ENCODE measurements at regions not wholly inside any gene's neighbourhood (a gene's known extent, or its start where the extent isn't known, plus 50 kb on each side); places are given as distances from the start of the nearest gene placed in this dataset.

DNA sequence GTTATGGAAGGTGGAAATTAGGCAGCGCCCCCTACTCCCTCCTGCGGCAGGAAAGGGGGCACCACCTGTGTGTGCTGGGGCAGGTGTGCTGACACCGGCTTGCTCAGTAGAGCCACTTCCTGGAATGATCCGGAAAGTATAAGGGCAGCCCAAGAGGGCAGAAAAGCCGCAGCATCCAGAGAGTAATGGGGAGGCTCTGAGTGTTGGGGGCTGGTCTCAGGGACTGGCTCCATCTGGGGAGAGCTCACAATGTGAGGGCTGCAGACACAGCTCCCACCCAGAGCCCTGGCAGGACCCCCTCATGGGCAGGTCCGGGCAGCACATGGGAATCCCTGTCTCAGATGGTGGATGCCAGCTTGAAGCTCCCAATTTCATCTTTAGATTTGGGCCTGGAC is 187.6 kb upstream of the C14orf180 start:
- Histone ChIP-seq H3K4me2 (ENCODE audit: low read length) (no peak overlapping the region), H3K9me3 (ENCODE audit: control insufficient read depth in 1 of 2, insufficient read depth in 1 of 2, low read depth in 1 of 2, low read length in 2 of 2) (no peaks in the 10 kb centered on the region), H4K20me1 (ENCODE audit: insufficient read depth) (no peaks in the 10 kb centered on the region), H3K4me1 (ENCODE audit: control insufficient read depth in 1 of 2, insufficient read depth in 2 of 2, low read length in 2 of 2) (no peaks in the 10 kb centered on the region), H2AFZ (ENCODE audit: low read depth, low read length, poor library complexity, severe bottlenecking) (no peak overlapping the region), H3K4me3 (replicated peaks in 1 of 2; ENCODE audit: low read depth in 1 of 2, low read length in 2 of 2) (no peak overlapping the region), H3K27ac (ENCODE audit: low read depth, low read length) (no peak overlapping the region), H3K79me2 (ENCODE audit: insufficient read depth, low read length) (no peaks in the 10 kb centered on the region), H3K36me3 (ENCODE audit: control insufficient read depth in 1 of 2, insufficient read depth in 2 of 2, low read length in 2 of 2) (no peaks in the 10 kb centered on the region), H3K9ac (ENCODE audit: low read length) (no peak overlapping the region), H3K9me2 (ENCODE audit: insufficient read depth) (no peaks in the 10 kb centered on the region), H3K27me3 (ENCODE audit: insufficient read depth, low read length) (peaks cover 5% of the 10 kb centered on the region; the same call in 1 of the 2 replicates)
- ChIA-PET RAD21 (ENCODE audit: low non-redundant PET in 1 of 2, low total read pairs in 2 of 2, uncharacterized antibody in 2 of 2, unreplicated experiment in 2 of 2) (no interaction called here), CTCF (no interaction called here), POLR2A (no interaction called here)
- intact Hi-C loops (cut with micrococcal nuclease) = no loop called here
- DNase-seq (ENCODE audit: low read depth, low spot score) (no peak), ATAC-seq (no peak)
- TF ChIP-seq SP1 (IDR thresholded peaks at IDR 0.05; ENCODE audit: low read depth) (no peak), CBX3 (IDR thresholded peaks at IDR 0.05; ENCODE audit: low read depth) (no peak), SIN3A (IDR thresholded peaks at IDR 0.05; ENCODE audit: low read depth) (no peak), FOSL1 (IDR thresholded peaks at IDR 0.05; ENCODE audit: low read depth) (no peak), SRF (IDR thresholded peaks at IDR 0.05; ENCODE audit: low read depth) (no peak), YY1 (IDR thresholded peaks at IDR 0.05; ENCODE audit: extremely low read depth, insufficient replicate concordance, low read depth, low read length) (no peak), POLR2A (IDR thresholded peaks at IDR 0.05; ENCODE audit: borderline replicate concordance, extremely low read depth, insufficient read depth, insufficient read length) (no peak), RAD21 (IDR thresholded peaks at IDR 0.05; ENCODE audit: low read depth) (no peak), POLR2AphosphoS5 (IDR thresholded peaks at IDR 0.05; ENCODE audit: low read depth, low read length) (no peak), ELF1 (IDR thresholded peaks at IDR 0.05; ENCODE audit: borderline replicate concordance, low read depth) (no peak), ZNF274 (IDR thresholded peaks at IDR 0.05; ENCODE audit: low read depth, low read length) (no peak), EZH2 (IDR thresholded peaks at IDR 0.05) (no peak), TCF7L2 (IDR thresholded peaks at IDR 0.05; ENCODE audit: borderline replicate concordance, extremely low read depth, insufficient read depth, insufficient read length) (no peak), JUND (IDR thresholded peaks at IDR 0.05) (no peak), ZFX (IDR thresholded peaks at IDR 0.05) (no peak)
- TF ChIP-seq, protein P1, sequence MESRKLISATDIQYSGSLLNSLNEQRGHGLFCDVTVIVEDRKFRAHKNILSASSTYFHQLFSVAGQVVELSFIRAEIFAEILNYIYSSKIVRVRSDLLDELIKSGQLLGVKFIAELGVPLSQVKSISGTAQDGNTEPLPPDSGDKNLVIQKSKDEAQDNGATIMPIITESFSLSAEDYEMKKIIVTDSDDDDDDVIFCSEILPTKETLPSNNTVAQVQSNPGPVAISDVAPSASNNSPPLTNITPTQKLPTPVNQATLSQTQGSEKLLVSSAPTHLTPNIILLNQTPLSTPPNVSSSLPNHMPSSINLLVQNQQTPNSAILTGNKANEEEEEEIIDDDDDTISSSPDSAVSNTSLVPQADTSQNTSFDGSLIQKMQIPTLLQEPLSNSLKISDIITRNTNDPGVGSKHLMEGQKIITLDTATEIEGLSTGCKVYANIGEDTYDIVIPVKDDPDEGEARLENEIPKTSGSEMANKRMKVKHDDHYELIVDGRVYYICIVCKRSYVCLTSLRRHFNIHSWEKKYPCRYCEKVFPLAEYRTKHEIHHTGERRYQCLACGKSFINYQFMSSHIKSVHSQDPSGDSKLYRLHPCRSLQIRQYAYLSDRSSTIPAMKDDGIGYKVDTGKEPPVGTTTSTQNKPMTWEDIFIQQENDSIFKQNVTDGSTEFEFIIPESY (IDR thresholded peaks at IDR 0.05; ENCODE audit: extremely low read depth, insufficient replicate concordance, low read length) = no peak
- TF ChIP-seq, protein P2, sequence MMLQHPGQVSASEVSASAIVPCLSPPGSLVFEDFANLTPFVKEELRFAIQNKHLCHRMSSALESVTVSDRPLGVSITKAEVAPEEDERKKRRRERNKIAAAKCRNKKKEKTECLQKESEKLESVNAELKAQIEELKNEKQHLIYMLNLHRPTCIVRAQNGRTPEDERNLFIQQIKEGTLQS (IDR thresholded peaks at IDR 0.05) = no peak
- TF ChIP-seq, protein P3, sequence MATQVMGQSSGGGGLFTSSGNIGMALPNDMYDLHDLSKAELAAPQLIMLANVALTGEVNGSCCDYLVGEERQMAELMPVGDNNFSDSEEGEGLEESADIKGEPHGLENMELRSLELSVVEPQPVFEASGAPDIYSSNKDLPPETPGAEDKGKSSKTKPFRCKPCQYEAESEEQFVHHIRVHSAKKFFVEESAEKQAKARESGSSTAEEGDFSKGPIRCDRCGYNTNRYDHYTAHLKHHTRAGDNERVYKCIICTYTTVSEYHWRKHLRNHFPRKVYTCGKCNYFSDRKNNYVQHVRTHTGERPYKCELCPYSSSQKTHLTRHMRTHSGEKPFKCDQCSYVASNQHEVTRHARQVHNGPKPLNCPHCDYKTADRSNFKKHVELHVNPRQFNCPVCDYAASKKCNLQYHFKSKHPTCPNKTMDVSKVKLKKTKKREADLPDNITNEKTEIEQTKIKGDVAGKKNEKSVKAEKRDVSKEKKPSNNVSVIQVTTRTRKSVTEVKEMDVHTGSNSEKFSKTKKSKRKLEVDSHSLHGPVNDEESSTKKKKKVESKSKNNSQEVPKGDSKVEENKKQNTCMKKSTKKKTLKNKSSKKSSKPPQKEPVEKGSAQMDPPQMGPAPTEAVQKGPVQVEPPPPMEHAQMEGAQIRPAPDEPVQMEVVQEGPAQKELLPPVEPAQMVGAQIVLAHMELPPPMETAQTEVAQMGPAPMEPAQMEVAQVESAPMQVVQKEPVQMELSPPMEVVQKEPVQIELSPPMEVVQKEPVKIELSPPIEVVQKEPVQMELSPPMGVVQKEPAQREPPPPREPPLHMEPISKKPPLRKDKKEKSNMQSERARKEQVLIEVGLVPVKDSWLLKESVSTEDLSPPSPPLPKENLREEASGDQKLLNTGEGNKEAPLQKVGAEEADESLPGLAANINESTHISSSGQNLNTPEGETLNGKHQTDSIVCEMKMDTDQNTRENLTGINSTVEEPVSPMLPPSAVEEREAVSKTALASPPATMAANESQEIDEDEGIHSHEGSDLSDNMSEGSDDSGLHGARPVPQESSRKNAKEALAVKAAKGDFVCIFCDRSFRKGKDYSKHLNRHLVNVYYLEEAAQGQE (IDR thresholded peaks at IDR 0.05; ENCODE audit: low read depth) = no peak
- TF ChIP-seq, protein P4, sequence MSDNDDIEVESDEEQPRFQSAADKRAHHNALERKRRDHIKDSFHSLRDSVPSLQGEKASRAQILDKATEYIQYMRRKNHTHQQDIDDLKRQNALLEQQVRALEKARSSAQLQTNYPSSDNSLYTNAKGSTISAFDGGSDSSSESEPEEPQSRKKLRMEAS (IDR thresholded peaks at IDR 0.05) = no peak
- no TSS peak for BruUV-seq (replicated peaks)
